ENCODE measurements at regions not wholly inside any gene's neighbourhood (a gene's known extent, or its start where the extent isn't known, plus 50 kb on each side); places are given as distances from the start of the nearest gene placed in this dataset.

DNA sequence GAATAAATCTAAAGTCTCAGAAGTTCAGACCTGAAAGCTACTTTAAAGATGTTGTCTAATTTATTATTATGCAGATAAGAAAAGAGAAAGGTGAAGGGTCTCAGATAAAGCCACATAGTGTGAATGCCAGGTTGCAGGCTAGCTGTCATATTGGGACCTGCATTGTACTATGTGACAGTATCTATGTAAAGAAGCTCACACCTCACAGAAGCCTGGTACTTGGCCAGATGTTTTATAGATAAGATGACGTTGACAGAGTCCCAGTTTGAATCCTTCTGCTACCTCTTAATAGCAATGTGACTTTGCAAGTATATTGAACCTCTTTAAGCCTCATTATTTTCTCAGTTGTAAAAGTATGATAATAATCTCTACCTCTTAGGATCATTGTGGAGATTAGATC, 227.0 kb downstream of the SPRY1 start:
- TF ChIP-seq, protein P1, sequence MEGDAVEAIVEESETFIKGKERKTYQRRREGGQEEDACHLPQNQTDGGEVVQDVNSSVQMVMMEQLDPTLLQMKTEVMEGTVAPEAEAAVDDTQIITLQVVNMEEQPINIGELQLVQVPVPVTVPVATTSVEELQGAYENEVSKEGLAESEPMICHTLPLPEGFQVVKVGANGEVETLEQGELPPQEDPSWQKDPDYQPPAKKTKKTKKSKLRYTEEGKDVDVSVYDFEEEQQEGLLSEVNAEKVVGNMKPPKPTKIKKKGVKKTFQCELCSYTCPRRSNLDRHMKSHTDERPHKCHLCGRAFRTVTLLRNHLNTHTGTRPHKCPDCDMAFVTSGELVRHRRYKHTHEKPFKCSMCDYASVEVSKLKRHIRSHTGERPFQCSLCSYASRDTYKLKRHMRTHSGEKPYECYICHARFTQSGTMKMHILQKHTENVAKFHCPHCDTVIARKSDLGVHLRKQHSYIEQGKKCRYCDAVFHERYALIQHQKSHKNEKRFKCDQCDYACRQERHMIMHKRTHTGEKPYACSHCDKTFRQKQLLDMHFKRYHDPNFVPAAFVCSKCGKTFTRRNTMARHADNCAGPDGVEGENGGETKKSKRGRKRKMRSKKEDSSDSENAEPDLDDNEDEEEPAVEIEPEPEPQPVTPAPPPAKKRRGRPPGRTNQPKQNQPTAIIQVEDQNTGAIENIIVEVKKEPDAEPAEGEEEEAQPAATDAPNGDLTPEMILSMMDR (IDR thresholded peaks at IDR 0.05; ENCODE audit: low read depth, low read length, poor library complexity, severe bottlenecking) = no peak
- no peak for TF ChIP-seq EZH2phosphoT487 (IDR thresholded peaks at IDR 0.05; ENCODE audit: borderline replicate concordance, low read length)

All from DOHH2 (cell line).